Transverse colon (tissue), 4 donors: ENCODE measurements at regions not wholly inside any gene's neighbourhood (a gene's known extent, or its start where the extent isn't known, plus 50 kb on each side); places are given as distances from the start of the nearest gene placed in this dataset.

Experiments used
- DNase-seq: peaks from one replicate; pipeline ENCODE4 v3.0.0-alpha.2; 2019
- H3K27ac ChIP-seq, 4 donors: fragments of 200-600 bp; sonication (generic); 2 replicates each; pipeline ENCODE4 v1.5.1; 2016 to 2018; ENCODE audit warnings: inconsistent platforms in 4 of 4
- H3K27me3 ChIP-seq: fragments of 200-600 bp; sonication (generic); 2 replicates; pipeline ENCODE4 v1.5.1; 2017; ENCODE audit warnings: inconsistent platforms
- H3K36me3 ChIP-seq, 4 donors: fragments of 200-600 bp; sonication (generic); 2 replicates each; pipeline ENCODE4 v1.5.1; 2017 to 2019; ENCODE audit warnings: inconsistent platforms in 4 of 4
- H3K4me1 ChIP-seq, 4 donors: fragments of 200-600 bp; sonication (generic); 2 replicates each; pipeline ENCODE4 v1.5.1; 2017 to 2020; ENCODE audit warnings: inconsistent platforms in 4 of 4
- H3K4me3 ChIP-seq, 4 donors: fragments of 200-600 bp; sonication (generic); 1 replicate in 1 of 4; 2 replicates in 3 of 4; pipeline versions ENCODE4 v1.5.1 to v1.6.1; 2017 to 2019; ENCODE audit warnings: inconsistent platforms in 4 of 4
- H3K9me3 ChIP-seq, 2 donors: fragments of 200-600 bp; sonication (generic); 2 replicates each; pipeline ENCODE4 v1.5.1; 2017 to 2019; ENCODE audit warnings: inconsistent platforms in 2 of 2
- CTCF ChIP-seq, 5 experiments: fragments of 200-600 bp in 3 of 5; fragments of 450-650 bp in 2 of 5; sonication (generic) in 3 of 5; IDR thresholded peaks; 1 replicate in 2 of 5; 2 replicates in 3 of 5; pipeline ENCODE4 v1.5.1; 2016 to 2017; ENCODE audit warnings: antibody characterized with exemption in 5 of 5, inconsistent platforms in 3 of 5, mild to moderate bottlenecking in 2 of 5, moderate library complexity in 1 of 5
- EP300 ChIP-seq: sonication (generic); formaldehyde crosslinking; IDR thresholded peaks from one replicate; pipeline ENCODE4 v1.6.1; 2017; ENCODE audit warnings: antibody characterized with exemption, low read depth
- POLR2A ChIP-seq: fragments of 450-650 bp; IDR thresholded peaks from one replicate; pipeline ENCODE4 v1.6.1; 2016; ENCODE audit warnings: antibody characterized with exemption, mild to moderate bottlenecking, moderate library complexity
- POLR2AphosphoS5 ChIP-seq, 3 donors: sonication (generic); formaldehyde crosslinking; IDR thresholded peaks; one replicate each; pipeline ENCODE4 v1.6.1; 2016; ENCODE audit warnings: antibody characterized with exemption in 3 of 3
- WGBS, 2 donors: methylation state at CpG; one replicate each; pipeline ENCODE4 v1.1.5; 2018; ENCODE audit warnings: low coverage in 1 of 2; 5-methylcytosine and 5-hydroxymethylcytosine counted together
- in situ Hi-C, 4 donors: fragments of 200-750 bp; cut with MboI; loops; one replicate each; pipeline versions ENCODE4 v1.15.0 to v1.15.1; 2017; ENCODE audit warnings: low sequenced_read_pairs in 3 of 4, low pct_ligation_motif_present in 1 of 4, low pct_unique_long_range_greater_than_20kb in 1 of 4
- intact Hi-C: fragments of 100-400 bp; cut with DNase I; formaldehyde crosslinking; loops from one replicate; pipeline ENCODE4 v1.15.1; 2023; ENCODE audit warnings: low total_unique reads

GRCh38 chr10:61175316-61175715 lies 231.3 kb upstream of the RHOBTB1 start:
- in situ Hi-C loops (no loop called here), intact Hi-C loops (no loop called here)
- DNase-seq = no peak
- Histone ChIP-seq H3K36me3 (no peaks in the 10 kb centered on the region), H3K27ac (no peak overlapping the region), H3K4me3 (no peak overlapping the region), H3K4me1 (peaks cover 0 to 4% (median 0%) of the 10 kb centered on the region in 4 donors), H3K9me3 (no peaks in the 10 kb centered on the region), H3K27me3 (no peaks in the 10 kb centered on the region)
- TF ChIP-seq POLR2A = no peak
- no peak for TF ChIP-seq POLR2AphosphoS5 (IDR thresholded peaks at IDR 0.05)
- no peak for TF ChIP-seq CTCF (IDR thresholded peaks at IDR 0.05)
- no peak for TF ChIP-seq EP300

- TF ChIP-seq POLR2AphosphoS5 (IDR thresholded peaks at IDR 0.05) (no peak), CTCF (IDR thresholded peaks at IDR 0.05) (no peak), POLR2A (no peak), EP300 (no peak)
- Histone ChIP-seq H3K27ac (no peak overlapping the region), H3K4me3 (no peak overlapping the region), H3K9me3 (no peaks in the 10 kb centered on the region), H3K36me3 (no peaks in the 10 kb centered on the region), H3K4me1 (peaks cover 0 to 4% (median 0%) of the 10 kb centered on the region in 4 donors), H3K27me3 (no peaks in the 10 kb centered on the region)
- intact Hi-C loops = no loop called here
- in situ Hi-C loops = no loop called here
- no peak for DNase-seq
- WGBS, 2 donors = 73 to 79% methylated on average over 4 to 5 of the region's 5 CpGs
Observed at GRCh38 chr10:61173450-61173849, 229.5 kb upstream of the RHOBTB1 start.

DNA sequence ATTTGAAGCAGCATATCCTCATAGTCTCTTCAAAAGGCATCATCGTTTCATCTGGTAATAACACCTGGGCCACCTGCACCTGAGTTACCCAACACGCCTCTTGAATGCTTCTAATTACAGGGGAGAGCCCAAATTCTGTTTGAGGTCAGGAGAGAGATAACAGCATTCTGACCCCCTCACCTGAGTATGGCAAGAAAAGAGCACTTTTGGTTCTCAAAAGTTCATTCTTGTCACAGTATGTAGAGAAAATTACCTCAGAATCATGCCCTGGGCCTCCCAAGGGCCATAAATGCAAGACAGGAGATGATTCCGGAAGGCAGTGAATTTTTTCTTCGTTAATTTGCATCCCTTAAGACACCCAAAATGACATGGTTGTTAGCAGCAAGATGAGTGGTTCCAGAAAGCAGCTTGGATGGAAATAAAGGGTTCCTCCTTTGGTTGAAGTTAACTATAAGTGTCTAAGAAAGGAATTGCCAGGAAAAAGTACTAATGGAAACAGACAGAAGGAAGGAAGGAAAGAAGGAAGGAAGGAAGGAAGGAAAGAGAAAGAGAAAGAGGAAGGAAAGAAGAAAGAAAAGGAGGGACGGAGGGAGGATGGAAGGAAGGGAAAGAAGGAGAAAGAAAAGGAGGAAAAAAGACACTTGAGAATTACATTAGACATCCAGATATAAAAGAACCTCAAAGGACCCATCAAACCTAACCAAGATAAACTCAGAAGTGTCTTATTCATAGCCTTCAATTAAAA lies 228.4 kb upstream of the RHOBTB1 start:
- no peaks in the 10 kb centered on the region for H3K9me3 ChIP-seq
- TF ChIP-seq EP300 (no peak), POLR2AphosphoS5 (IDR thresholded peaks at IDR 0.05) (no peak), POLR2A (no peak), CTCF (IDR thresholded peaks at IDR 0.05) (no peak)
- H3K27ac ChIP-seq = no peak overlapping the region
- no peaks in the 10 kb centered on the region for H3K36me3 ChIP-seq
- no peaks in the 10 kb centered on the region for H3K27me3 ChIP-seq
- intact Hi-C loops = no loop called here
- H3K4me1 ChIP-seq = peaks cover 0 to 4% (median 0%) of the 10 kb centered on the region in 4 donors
- H3K4me3 ChIP-seq = no peak overlapping the region
- no peak for DNase-seq
- WGBS, 2 donors = 75 to 84% methylated on average over 2 to 5 of the region's 5 CpGs
- in situ Hi-C loops = no loop called here

GRCh38 chr10:61170594-61170993 lies 226.6 kb upstream of the RHOBTB1 start:
- no peak for DNase-seq
- in situ Hi-C loops (no loop called here), intact Hi-C loops (no loop called here)
- Histone ChIP-seq H3K9me3 (no peaks in the 10 kb centered on the region), H3K27ac (no peak overlapping the region), H3K4me1 (peaks cover 0 to 4% (median 0%) of the 10 kb centered on the region in 4 donors), H3K36me3 (no peaks in the 10 kb centered on the region), H3K4me3 (no peak overlapping the region), H3K27me3 (no peaks in the 10 kb centered on the region)
- no peak for TF ChIP-seq POLR2A
- TF ChIP-seq EP300 = no peak
- TF ChIP-seq CTCF (IDR thresholded peaks at IDR 0.05) = no peak
- no peak for TF ChIP-seq POLR2AphosphoS5 (IDR thresholded peaks at IDR 0.05)
- WGBS, 2 donors = 80 to 100% methylated on average over 2 of the region's 2 CpGs
